Stimulated activated CD8-positive, alpha-beta memory T cell treated with anti-CD3 and anti-CD28 coated beads, Interleukin-15, amount 100 ng/mL, for 48 hours (primary cell): ENCODE measurements at regions not wholly inside any gene's neighbourhood (a gene's known extent, or its start where the extent isn't known, plus 50 kb on each side); places are given as distances from the start of the nearest gene placed in this dataset.
"Not testable (repeated sequence)": the region's sequence is repeated elsewhere in the genome, so short reads cannot be mapped to it uniquely, and the experiment has no call there.

ENCODE experiments used
- DNase-seq, 2 donors: peaks; one replicate each; pipeline ENCODE4 v3.0.0-alpha.2; 2020; ENCODE audit warnings: low read depth in 2 of 2

DNA sequence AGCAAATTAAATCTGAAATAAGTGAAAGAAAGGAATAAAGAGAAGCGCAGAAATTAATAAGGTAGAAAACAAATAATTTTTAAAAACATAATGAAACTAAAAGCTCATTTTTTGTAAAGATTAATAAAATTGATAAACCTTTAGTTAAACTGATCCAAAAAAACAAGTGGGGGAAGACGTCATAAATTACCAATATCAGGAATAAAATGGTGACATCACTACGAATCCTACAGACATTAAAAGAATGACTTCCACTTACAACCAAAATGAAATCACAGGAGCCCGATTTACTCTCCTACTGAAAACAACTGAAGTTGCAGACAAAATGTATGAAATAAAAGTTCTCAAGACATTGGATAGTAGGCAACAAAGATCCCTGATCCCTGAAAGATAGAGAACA is 68.1 kb upstream of the IFFO2 start:
- no peak for DNase-seq

DNA sequence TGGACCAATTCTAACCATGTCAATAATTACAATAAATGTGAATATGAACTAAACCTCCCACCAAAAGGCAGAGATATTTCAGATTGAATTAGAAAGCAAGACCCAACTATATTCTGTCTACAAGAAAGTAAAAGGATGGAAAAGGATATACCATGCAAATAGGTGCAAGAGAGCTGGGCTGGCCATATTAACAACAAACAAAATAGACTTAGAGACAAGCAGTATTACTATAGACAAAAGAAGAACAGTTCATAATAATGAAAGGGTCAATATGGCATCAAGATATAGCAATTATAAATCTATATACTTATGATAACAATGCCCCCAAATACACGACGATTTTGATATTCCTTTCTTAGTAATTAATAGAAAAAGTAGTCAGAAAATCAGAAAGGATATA is 67.3 kb upstream of the IFFO2 start:
- no peak for DNase-seq

DNA sequence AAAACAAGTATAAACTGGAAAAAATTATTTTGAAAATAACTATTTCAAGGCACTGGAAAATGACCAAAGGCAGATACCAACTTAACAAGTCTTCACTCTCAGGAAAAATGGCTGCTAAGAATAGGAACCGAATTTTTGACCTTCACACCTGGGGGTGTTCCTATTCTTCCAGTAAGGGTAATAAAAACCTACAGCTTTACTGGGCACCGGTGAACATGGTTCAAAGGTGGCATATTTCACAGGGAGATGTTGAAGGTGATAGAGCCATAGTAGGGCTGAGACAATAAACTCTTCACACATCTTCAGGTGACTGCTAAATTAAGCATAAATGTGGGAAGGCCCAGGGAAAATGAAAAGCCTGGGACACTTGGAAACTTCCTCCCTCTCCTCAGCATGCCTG is 65.4 kb upstream of the IFFO2 start:
- DNase-seq, result no peak

DNA sequence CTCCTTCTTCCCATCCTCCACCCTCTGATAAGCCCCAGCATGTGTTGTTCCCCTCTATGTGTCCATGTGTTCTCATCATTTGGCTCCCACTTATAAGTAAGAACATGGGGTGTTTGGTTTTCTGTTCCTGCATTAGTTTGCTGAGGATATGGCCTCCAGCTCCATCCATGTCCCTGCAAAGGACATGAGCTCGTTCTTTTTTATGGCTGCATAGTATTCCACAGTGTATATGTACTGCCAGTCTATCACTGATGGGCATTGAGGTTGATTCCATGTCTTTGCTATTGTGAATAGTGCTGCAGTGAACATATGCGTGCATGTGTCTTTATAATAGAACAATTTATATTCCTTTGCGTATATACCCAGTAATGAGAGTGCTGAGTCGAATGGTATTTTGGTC is 62.8 kb upstream of the IFFO2 start:
- DNase-seq, result not testable (repeated sequence)

DNA sequence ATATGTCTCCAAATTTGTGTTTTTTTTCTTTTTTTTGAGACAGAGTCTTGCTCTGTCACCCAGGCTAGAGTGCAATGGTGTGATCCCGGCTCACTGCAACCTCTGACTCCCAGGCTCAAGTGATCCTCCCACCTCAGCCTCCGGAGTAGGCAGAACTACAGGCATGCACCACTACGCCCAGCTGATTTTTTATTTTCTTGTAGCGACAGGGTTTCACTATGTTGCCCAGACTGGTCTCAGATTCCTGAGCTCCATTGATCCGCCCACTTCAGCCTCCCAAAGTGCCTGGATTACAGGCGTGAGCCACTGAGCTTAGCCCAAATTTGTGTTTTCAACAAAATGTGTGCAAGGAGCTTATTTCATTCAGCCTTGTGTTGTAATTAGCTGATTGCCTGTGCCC is 59.0 kb upstream of the IFFO2 start:
- DNase-seq, result no peak

DNA sequence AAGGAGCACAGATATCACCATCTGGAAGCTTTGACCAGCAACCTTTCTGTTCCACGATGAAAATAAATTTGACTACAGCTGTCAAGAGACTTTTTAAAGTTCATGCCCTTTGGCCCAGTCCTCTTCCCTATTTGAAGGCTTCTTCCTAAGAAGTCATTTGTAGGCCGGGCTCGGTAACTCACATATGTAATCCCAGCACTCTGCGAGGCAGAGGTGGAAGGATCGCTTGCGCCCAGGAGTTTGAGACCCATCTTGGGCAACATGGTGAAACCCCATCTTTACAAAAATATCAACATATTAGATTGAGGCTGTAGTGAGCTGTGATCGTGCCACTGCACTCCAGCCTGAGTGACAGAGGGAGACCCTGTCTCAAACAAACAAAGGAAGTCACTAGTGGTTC is 58.3 kb upstream of the IFFO2 start:
- no peak for DNase-seq

DNA sequence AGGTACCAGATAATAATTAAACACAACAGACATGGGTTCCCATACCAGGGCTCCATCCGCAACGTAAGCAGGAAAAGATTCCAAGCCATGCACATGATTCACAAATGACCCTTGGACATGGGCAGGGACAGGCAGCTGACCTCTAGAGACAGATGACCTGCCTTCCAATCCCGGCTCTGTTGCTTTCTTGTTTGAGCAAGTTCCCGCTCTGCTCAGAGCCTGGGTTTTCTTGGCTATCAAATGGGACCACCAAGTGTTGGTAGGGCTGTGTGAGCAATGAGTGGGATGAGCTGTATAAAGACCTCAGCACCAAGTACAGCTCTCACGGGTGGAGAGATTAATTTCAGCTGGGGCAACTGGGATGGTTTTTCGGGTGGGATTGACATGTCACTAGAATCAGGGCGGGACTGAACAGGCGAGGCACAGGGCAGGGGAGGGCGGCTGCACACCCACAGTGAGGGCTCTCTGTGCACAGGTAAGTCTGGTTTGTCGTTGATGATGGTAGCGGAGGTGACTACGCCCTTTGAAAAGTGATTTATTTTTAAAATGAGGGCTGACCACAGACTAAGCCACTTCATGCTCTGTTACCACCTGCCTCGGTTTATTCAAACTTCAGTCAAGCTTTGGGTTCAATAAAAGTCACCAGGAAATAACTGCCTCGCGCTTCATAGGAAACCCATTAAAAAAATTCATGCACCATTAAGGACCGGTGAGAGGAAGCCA is 57.5 kb upstream of the IFFO2 start:
- no peak for DNase-seq

DNA sequence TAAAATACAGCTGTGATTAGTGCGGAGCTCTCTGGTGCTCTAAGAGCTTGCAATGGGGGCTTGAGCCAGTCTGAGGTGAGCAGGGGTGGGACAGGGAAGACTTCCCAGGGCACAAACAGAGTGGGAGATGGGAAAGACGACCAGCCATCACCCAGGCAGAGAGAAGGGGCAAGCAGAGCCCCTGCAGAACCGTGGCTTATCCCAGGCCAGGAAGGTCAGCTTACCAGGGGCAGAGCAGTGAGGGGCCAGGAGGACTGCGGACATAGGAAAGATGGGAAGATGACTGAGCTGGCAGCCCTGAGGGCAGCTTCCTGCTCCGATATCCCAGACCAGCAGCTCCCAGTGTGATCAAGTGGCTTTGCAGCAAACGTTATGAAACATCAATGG is 55.4 kb upstream of the IFFO2 start:
- no peak for DNase-seq

DNA sequence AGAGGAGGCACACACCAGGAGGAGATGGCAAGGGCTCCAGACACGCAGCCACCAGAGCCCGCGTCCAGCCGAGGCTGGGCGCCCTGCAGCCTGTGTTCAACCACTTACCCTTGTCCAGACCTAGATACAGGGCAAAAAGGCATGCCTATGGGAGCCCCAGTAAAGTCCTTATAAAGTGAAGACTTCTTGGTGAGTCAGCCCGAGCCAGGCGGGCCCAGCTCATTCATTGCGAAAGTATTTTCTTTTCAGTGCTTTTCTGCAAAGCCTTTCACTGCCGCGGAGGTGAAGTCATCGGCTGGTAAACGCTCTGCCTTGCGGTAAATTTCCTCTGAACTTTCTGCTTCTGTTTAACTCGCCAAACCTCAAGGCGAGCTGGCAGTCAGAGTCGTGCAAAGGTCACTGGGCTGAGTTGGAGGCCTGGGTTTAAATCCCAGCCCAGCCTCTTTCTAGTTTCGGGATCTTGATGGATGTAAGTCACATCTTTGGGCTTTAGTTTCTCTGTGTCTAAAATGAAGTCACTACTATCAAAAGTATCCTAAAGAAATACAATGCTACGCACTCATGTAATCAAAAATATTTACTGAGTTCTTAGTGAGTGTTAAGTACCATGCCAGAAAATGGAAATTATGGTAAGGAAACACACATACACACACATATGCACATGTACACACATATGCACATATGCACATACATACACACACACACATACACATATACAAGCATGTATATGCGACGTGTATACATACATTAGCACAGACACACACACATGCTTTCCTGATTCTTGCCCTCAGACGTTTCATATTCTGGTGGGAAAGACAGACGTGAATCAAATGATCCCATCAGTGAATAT is 54.7 kb upstream of the IFFO2 start:
- peak; percentile 79 to 84 for DNase-seq

DNA sequence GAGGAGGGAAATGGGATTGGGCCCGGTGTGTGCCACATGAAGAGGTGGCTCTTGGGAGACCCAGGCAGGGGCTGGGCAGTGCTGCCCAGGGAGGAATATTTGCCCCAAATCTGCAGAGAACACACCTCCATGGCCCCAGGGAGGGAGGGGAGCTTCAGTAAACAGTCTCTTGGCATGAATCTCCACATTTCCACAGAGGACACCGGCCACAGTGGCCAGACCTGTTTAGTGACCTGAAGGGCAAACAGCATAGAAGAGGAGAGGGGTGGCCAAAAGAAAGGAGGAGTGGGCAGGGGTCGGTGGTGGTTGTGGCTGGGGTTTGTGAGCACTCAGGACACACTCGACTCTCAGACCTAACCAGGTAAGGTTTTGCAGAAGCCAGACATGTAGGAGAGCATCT is 54.0 kb upstream of the IFFO2 start:
- DNase-seq, result no peak

DNA sequence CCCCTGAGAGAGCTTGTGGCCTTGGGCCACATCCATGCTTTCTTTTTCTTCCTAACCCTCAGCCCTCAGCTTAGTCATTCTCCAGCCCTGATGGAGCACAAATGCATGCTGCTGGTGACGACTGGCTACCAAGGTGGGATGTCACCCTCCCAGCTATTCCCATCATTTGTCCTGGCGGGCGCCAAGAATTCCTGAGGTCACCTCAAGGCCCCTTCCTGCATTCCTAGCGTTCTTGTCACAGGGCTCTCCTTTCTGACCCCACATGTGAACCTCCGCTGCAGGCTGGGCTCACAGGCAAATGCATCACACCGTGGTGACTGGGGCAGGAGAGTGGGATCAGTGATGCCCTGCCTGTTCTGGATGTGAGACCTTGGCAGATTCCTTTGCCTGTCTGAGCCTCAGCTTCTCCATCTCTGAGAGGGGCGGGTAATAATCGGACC is 53.4 kb upstream of the IFFO2 start:
- no peak for DNase-seq

DNA sequence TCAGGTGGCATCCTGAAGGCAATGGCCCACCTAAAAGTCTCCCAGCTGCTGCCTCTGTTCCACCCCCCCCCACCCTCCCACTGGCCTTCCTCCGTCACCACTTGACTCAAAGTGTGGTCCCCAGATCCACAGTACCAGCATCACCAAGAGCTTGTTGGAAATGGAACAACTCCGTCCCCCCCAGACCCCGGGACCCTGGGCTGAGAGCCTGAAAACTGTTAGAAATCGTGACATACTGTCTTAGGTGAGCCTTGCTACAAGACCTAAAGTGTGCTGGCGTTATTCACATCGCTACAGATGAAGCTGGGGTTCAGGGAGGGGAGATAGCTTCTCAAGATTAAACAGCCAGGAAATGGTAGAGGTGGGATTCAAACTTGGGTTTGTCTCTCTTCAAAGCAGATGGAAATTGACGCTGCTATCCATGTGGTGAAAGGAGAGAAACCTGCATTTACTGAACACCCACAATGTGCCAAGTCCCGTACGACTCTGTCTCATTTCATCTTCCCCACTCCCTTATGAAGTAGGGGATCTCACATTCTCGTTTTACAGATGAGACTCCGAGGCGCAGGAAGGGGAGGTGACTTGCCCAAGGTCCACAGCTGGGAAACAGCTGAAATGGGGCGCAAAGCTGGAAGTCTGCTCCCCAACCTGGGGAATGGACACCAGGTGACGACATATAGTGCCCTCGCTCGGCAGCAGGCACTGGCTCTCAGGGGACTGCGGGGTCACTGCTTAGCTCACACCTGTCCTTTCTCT is 52.8 kb upstream of the IFFO2 start:
- no peak for DNase-seq

DNA sequence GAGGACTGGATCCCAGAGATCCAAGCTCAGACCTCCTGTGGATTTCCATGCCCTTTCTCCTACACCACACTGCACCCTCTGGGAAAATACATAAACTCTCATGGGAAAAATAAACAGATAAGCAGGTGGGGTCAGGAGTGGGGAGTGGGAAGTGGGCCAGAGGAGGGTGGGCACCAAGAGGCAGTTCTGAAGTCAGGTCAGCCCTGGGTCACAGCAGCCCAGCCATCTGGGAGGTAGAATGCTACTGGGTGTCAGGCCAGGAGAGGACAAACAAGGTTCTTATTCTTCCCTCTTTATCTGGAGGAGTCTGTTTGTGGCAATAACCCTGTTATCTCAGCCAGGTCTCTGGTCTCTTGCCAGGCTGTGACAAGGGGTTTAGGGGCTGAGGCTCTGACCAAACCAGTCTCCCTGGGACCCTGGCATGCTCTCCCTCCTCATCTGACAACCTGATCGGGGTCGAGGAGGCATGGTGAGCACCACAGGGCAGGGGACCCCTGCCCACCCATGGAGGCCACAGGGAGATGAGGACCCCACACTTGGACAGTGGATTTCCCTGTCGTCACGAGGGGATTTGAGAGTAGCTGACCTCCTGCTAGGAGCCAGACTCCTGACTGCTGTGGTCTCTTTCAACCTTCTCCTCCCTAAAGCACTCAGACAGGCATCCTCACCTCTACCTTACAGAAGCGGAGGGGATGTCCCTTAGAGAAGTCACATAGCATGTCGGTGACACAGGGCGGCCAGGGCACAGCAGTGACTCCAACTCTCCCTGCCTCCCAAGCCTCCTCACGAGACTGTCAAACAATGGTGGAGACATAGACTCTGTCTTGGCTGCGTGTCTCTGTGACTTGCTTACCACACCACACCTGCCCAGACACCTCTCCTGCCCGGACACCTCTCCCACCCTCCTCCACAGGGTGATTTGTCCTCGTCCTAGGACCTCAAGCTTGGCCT is 51.3 kb upstream of the IFFO2 start:
- no peak for DNase-seq

DNA sequence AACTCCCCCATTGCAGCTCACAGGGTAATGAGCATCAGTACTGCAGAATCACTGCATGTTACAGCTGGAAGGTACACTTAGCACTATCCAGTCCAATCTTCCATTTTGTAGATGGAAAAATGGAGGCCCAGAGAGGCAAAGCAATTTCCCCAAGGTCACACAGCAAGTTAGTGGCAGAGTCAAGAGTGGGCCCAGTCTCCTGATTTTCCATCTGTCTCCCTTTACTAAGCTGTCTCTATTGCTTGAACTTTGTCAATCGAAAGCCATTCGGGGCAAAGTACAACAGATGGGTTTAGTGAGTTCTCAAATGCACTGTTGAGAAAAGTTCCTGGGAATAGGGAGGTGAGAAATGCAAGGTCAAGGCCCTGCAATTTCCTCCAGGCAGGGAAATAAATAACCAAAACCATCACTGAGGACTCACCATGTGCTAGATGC is 50.4 kb upstream of the IFFO2 start:
- DNase-seq, result no peak
